ENCODE measurements at regions not wholly inside any gene's neighbourhood (a gene's known extent, or its start where the extent isn't known, plus 50 kb on each side); places are given as distances from the start of the nearest gene placed in this dataset.

GRCh38 chr6:48552905-48553304 lies 441.9 kb upstream of the PTCHD4 start:
- Histone ChIP-seq H3K27ac (ENCODE audit: low read depth in 1 of 2, low read length in 2 of 2) (no peak overlapping the region), H3K9me3 (ENCODE audit: control insufficient read depth in 4 of 4, low read length in 3 of 4) (no peaks in the 10 kb centered on the region), H3K36me3 (ENCODE audit: control insufficient read depth in 4 of 4, insufficient read depth in 3 of 4, low read depth in 1 of 4, low read length in 3 of 4) (no peaks in the 10 kb centered on the region), H3K4me1 (ENCODE audit: control insufficient read depth in 4 of 4, insufficient read depth in 4 of 4, low read length in 3 of 4) (no peaks in the 10 kb centered on the region), H3K9ac (ENCODE audit: low read depth in 1 of 2, low read length in 2 of 2) (no peak overlapping the region), H3K4me3 (ENCODE audit: low read depth in 1 of 3, low read length in 3 of 3) (no peak overlapping the region), H3K27me3 (ENCODE audit: control insufficient read depth in 4 of 4, insufficient read depth in 4 of 4, low read length in 3 of 4) (no peaks in the 10 kb centered on the region)
- no peak for DNase-seq (ENCODE audit: low spot score)
- TF ChIP-seq RAD21 (IDR thresholded peaks at IDR 0.05) (no peak), TAF1 (conservative IDR thresholded peaks at IDR 0.05) (no peak), CTCF (IDR thresholded peaks at IDR 0.05; ENCODE audit: low read depth, low read length, missing input control) (no peak), FOXA2 (IDR thresholded peaks at IDR 0.05) (no peak), HNF4G (IDR thresholded peaks at IDR 0.05) (no peak), EGR1 (IDR thresholded peaks at IDR 0.05; ENCODE audit: low read depth in 2 of 2) (no peak), ATF3 (IDR thresholded peaks at IDR 0.05) (no peak), RXRA (IDR thresholded peaks at IDR 0.05) (no peak), YY1 (IDR thresholded peaks at IDR 0.05) (no peak), FOXA1 (IDR thresholded peaks at IDR 0.05) (no peak)
- 60% methylated on average over 2 of the region's 2 CpGs for WGBS

- H3K4me3 ChIP-seq (ENCODE audit: low read depth in 1 of 3, low read length in 3 of 3) = no peak overlapping the region
- no peaks in the 10 kb centered on the region for H3K27me3 ChIP-seq (ENCODE audit: control insufficient read depth in 4 of 4, insufficient read depth in 4 of 4, low read length in 3 of 4)
- DNase-seq (ENCODE audit: low spot score) = no peak
- H3K9ac ChIP-seq (ENCODE audit: low read depth in 1 of 2, low read length in 2 of 2) = no peak overlapping the region
- H3K4me1 ChIP-seq (ENCODE audit: control insufficient read depth in 4 of 4, insufficient read depth in 4 of 4, low read length in 3 of 4) = no peaks in the 10 kb centered on the region
- no peak overlapping the region for H3K27ac ChIP-seq (ENCODE audit: low read depth in 1 of 2, low read length in 2 of 2)
- 68% methylated on average over 3 of the region's 3 CpGs for WGBS
- no peaks in the 10 kb centered on the region for H3K36me3 ChIP-seq (ENCODE audit: control insufficient read depth in 4 of 4, insufficient read depth in 3 of 4, low read depth in 1 of 4, low read length in 3 of 4)
- H3K9me3 ChIP-seq (ENCODE audit: control insufficient read depth in 4 of 4, low read length in 3 of 4) = no peaks in the 10 kb centered on the region
- no peak for TF ChIP-seq MAX (IDR thresholded peaks at IDR 0.05)
- TF ChIP-seq JUND (IDR thresholded peaks at IDR 0.05) = no peak
- TF ChIP-seq FOXA2 (IDR thresholded peaks at IDR 0.05) = no peak
- TF ChIP-seq HNF4A (conservative IDR thresholded peaks at IDR 0.05) = no peak
- TF ChIP-seq GABPA (IDR thresholded peaks at IDR 0.05 in 1 of 2, conservative IDR thresholded peaks at IDR 0.05 in 1 of 2) = no peak
- no peak for TF ChIP-seq REST (IDR thresholded peaks at IDR 0.05)
- no peak for TF ChIP-seq RAD21 (IDR thresholded peaks at IDR 0.05)
- TF ChIP-seq CTCF (IDR thresholded peaks at IDR 0.05; ENCODE audit: low read depth, low read length, missing input control) = no peak
- no peak for TF ChIP-seq EGR1 (IDR thresholded peaks at IDR 0.05; ENCODE audit: low read depth in 2 of 2)
Observed at GRCh38 chr6:48550603-48551002, 439.6 kb upstream of the PTCHD4 start.

All from liver (tissue), 8 donors.